CD4-positive, alpha-beta T cell (primary cell): ENCODE measurements at regions not wholly inside any gene's neighbourhood (a gene's known extent, or its start where the extent isn't known, plus 50 kb on each side); places are given as distances from the start of the nearest gene placed in this dataset.

Experiments
- ATAC-seq: fragments of 200-7000 bp; cut with Tn5 transposase; one replicate; pipeline ENCODE4 v1.10.0; 2022; ENCODE audit warnings: mild to moderate bottlenecking; ENCODE audit not compliant: poor library complexity
- CTCF ChIA-PET: fragments of 350-600 bp; sonication (Branson Sonifier 250); formaldehyde crosslinking; loops from one replicate; lab custom pipeline; 2021; ENCODE audit warnings: antibody characterized with exemption, inconsistent platforms; lab: Charles Lee
- POLR2A ChIA-PET: fragments of 350-600 bp; sonication (Branson Sonifier 250); formaldehyde crosslinking; loops from one replicate; lab custom pipeline; 2021; ENCODE audit warnings: antibody characterized with exemption, inconsistent platforms; lab: Charles Lee
- DNase-seq, 14 experiments: peaks; one replicate each; pipeline ENCODE4 v3.0.0-alpha.2; 2013 to 2020; ENCODE audit warnings: mixed read lengths in 2 of 14
- H3K27ac ChIP-seq, 2 donors: one replicate each; pipeline versions ENCODE4 v1.5.1 to v1.7.0; 2013; ENCODE audit warnings: low read length in 2 of 2, low read depth in 1 of 2, mild to moderate bottlenecking in 1 of 2
- H3K27me3 ChIP-seq, 2 experiments: 1 replicate in 1 of 2; 2 replicates in 1 of 2; pipeline versions ENCODE4 v1.6.1 to v1.7.0; 2013; ENCODE audit warnings: low read length in 2 of 2, control low read depth in 1 of 2, mild to moderate bottlenecking in 1 of 2, moderate library complexity in 1 of 2; ENCODE audit not compliant: insufficient read depth in 2 of 2, control insufficient read depth in 1 of 2
- H3K36me3 ChIP-seq: one replicate; pipeline ENCODE4 v1.6.1; 2013; ENCODE audit warnings: low read length, control low read depth; ENCODE audit not compliant: insufficient read depth
- H3K4me1 ChIP-seq: one replicate; pipeline ENCODE4 v1.6.1; 2013; ENCODE audit warnings: low read length, control low read depth; ENCODE audit not compliant: insufficient read depth
- H3K4me3 ChIP-seq: one replicate; pipeline ENCODE4 v1.5.1; 2013; ENCODE audit warnings: mild to moderate bottlenecking, low read length, moderate library complexity
- H3K9me3 ChIP-seq, 2 experiments: 1 replicate in 1 of 2; 2 replicates in 1 of 2; pipeline versions ENCODE4 v1.6.1 to v1.7.0; 2013; ENCODE audit warnings: low read length in 2 of 2, mild to moderate bottlenecking in 2 of 2, control low read depth in 1 of 2, moderate library complexity in 1 of 2; ENCODE audit not compliant: control insufficient read depth in 1 of 2, insufficient read depth in 1 of 2
- H3K27ac Mint-ChIP-seq: one replicate; pipeline ENCODE4 v1.8.0; 2020; ENCODE audit warnings: mixed read lengths
- H3K27me3 Mint-ChIP-seq: one replicate; pipeline ENCODE4 v1.8.0; 2021; ENCODE audit warnings: mixed read lengths
- H3K36me3 Mint-ChIP-seq: one replicate; pipeline ENCODE4 v1.8.0; 2021; ENCODE audit warnings: low read depth, mixed read lengths
- H3K4me1 Mint-ChIP-seq: one replicate; pipeline ENCODE4 v1.8.0; 2021; ENCODE audit warnings: low read depth, mixed read lengths
- H3K4me3 Mint-ChIP-seq: one replicate; pipeline ENCODE4 v1.8.0; 2020; ENCODE audit warnings: mild to moderate bottlenecking, mixed read lengths
- H3K9me3 Mint-ChIP-seq: one replicate; pipeline ENCODE4 v1.8.0; 2020; ENCODE audit warnings: mixed read lengths
- intact Hi-C, 2 experiments: fragments of 100-400 bp; cut with DNase I in 1 of 2; cut with micrococcal nuclease in 1 of 2; formaldehyde crosslinking; loops; one replicate each; pipeline versions ENCODE4 v1.15.1 to v1.9.0; 2023 to 2025; cut with DNase I, micrococcal nuclease
- TF ChIP-seq, protein P1 (sequence below): fragments of 200-600 bp; IDR thresholded peaks from one replicate; pipeline ENCODE4 v1.8.0; 2022; ENCODE audit warnings: antibody characterized with exemption, mild to moderate bottlenecking

DNA sequence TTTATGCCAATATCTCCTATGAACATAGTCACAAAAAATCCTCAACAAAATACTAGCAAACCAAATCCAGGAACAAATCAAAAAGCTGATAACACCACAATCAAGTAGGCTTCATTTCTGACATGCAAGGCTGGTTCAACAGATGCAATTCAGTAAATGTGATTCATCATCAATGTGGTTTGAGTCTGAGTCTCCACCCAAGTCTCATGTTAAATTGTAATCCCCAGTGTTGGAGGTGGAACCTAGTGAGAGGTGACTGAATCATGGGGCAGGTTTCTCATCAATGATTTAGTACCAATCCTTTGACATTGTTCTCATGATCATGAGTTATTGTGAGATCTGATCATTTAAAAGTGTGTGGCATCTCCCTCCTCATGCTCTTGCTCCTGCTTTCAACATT, 1072.7 kb downstream of the NR2F1-AS1 start:
- H3K27ac Mint-ChIP-seq = no peak overlapping the region
- H3K27ac ChIP-seq = no peak overlapping the region
- no peak for DNase-seq
- no peaks in the 10 kb centered on the region for H3K27me3 ChIP-seq
- H3K4me3 Mint-ChIP-seq = no peak overlapping the region
- intact Hi-C loops = no loop called here
- H3K27me3 Mint-ChIP-seq = no peaks in the 10 kb centered on the region
- no peaks in the 10 kb centered on the region for H3K36me3 ChIP-seq
- ChIA-PET POLR2A (no interaction called here), CTCF (no interaction called here)
- TF ChIP-seq, protein P1, sequence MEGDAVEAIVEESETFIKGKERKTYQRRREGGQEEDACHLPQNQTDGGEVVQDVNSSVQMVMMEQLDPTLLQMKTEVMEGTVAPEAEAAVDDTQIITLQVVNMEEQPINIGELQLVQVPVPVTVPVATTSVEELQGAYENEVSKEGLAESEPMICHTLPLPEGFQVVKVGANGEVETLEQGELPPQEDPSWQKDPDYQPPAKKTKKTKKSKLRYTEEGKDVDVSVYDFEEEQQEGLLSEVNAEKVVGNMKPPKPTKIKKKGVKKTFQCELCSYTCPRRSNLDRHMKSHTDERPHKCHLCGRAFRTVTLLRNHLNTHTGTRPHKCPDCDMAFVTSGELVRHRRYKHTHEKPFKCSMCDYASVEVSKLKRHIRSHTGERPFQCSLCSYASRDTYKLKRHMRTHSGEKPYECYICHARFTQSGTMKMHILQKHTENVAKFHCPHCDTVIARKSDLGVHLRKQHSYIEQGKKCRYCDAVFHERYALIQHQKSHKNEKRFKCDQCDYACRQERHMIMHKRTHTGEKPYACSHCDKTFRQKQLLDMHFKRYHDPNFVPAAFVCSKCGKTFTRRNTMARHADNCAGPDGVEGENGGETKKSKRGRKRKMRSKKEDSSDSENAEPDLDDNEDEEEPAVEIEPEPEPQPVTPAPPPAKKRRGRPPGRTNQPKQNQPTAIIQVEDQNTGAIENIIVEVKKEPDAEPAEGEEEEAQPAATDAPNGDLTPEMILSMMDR = no peak
- no peaks in the 10 kb centered on the region for H3K4me1 ChIP-seq
- no peak overlapping the region for H3K4me3 ChIP-seq
- no peaks in the 10 kb centered on the region for H3K4me1 Mint-ChIP-seq
- peaks cover 15% of the 10 kb centered on the region for H3K9me3 Mint-ChIP-seq
- ATAC-seq = no peak
- no peaks in the 10 kb centered on the region for H3K36me3 Mint-ChIP-seq
- H3K9me3 ChIP-seq = peaks cover 9 to 10% of the 10 kb centered on the region in 2 experiments

DNA sequence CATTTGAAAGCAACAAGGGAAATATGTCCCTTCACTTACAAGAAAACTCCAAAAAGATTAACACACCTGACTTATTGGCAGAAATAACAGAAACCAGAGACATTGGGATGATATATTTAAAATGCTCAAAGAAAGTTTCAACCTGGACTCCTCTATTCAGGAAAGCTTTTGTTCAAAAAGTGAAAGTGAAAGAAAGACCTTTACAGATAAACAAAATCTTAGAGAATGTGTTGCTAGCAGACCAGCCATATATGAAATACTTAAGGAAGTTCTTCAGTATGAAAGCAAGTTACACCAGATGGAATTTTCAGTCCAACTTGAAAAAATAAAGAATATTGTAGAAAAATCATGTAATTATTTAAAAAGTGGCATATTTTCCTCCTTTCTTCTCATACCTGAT, 1075.1 kb downstream of the NR2F1-AS1 start:
- no peak overlapping the region for H3K27ac Mint-ChIP-seq
- ChIA-PET CTCF (no interaction called here), POLR2A (no interaction called here)
- intact Hi-C loops = no loop called here
- no peaks in the 10 kb centered on the region for H3K36me3 ChIP-seq
- H3K4me3 ChIP-seq = no peak overlapping the region
- no peaks in the 10 kb centered on the region for H3K4me1 Mint-ChIP-seq
- no peaks in the 10 kb centered on the region for H3K4me1 ChIP-seq
- H3K9me3 Mint-ChIP-seq = peaks cover 5% of the 10 kb centered on the region
- no peaks in the 10 kb centered on the region for H3K36me3 Mint-ChIP-seq
- peaks cover 9 to 10% of the 10 kb centered on the region in 2 experiments for H3K9me3 ChIP-seq
- H3K27me3 ChIP-seq = no peaks in the 10 kb centered on the region
- H3K27me3 Mint-ChIP-seq = no peaks in the 10 kb centered on the region
- H3K4me3 Mint-ChIP-seq = no peak overlapping the region
- DNase-seq (no peak), ATAC-seq (no peak)
- TF ChIP-seq, protein P1 = no peak
- H3K27ac ChIP-seq = no peak overlapping the region

DNA sequence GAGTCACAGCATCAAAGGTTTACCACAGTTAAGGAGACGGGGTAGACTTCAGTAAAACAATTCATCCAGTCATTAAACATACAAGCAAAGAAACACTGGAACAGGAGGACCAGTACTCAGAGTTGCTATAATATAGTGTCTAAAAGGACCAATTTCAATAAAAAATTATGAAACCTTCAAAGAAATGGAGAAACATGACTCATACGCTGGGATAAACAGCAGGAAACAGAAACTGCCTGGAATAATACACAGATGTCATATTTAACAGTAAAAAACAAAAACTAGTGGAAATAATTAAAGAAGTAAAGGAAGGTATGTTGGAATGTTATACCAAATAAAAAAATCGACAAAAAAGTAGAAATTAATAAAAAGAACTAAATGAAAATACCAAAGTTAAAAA, 1075.9 kb downstream of the NR2F1-AS1 start:
- H3K27ac Mint-ChIP-seq = no peak overlapping the region
- H3K27me3 ChIP-seq = no peaks in the 10 kb centered on the region
- CTCF ChIA-PET = no interaction called here

More for the DNA sequence above, 1075.9 kb downstream of the NR2F1-AS1 start:
- POLR2A ChIA-PET = no interaction called here
- peaks cover 5% of the 10 kb centered on the region for H3K9me3 Mint-ChIP-seq
- Histone ChIP-seq H3K27ac (no peak overlapping the region), H3K9me3 (peaks cover 7 to 9% of the 10 kb centered on the region in 2 experiments), H3K36me3 (no peaks in the 10 kb centered on the region), H3K4me3 (no peak overlapping the region), H3K4me1 (no peaks in the 10 kb centered on the region)
- no peaks in the 10 kb centered on the region for H3K36me3 Mint-ChIP-seq
- intact Hi-C loops = no loop called here
- no peaks in the 10 kb centered on the region for H3K4me1 Mint-ChIP-seq
- no peak overlapping the region for H3K4me3 Mint-ChIP-seq
- no peaks in the 10 kb centered on the region for H3K27me3 Mint-ChIP-seq
- ATAC-seq (no peak), DNase-seq (no peak)
- TF ChIP-seq, protein P1 = no peak
